Neural cell (in vitro differentiated cells): ENCODE measurements at regions not wholly inside any gene's neighbourhood (a gene's known extent, or its start where the extent isn't known, plus 50 kb on each side); places are given as distances from the start of the nearest gene placed in this dataset.

ENCODE experiments used
- H2AFZ ChIP-seq: fragments of 200-600, 300-800 bp; sonication (generic), shearing (Covaris generic); 2 replicates; pipeline ENCODE4 v1.6.0; 2014; ENCODE audit warnings: low read depth, mild to moderate bottlenecking, antibody characterized with exemption, low read length, moderate library complexity
- H3F3A ChIP-seq: fragments of 200-600 bp; shearing (Covaris generic); 2 replicates; pipeline ENCODE4 v1.6.1; 2016; ENCODE audit warnings: mild to moderate bottlenecking, moderate library complexity, mixed read lengths, antibody characterized with exemption, low read length; ENCODE audit not compliant: insufficient read depth, poor library complexity, severe bottlenecking
- H3K27ac ChIP-seq: fragments of 200-600, 300-800 bp; sonication (generic), shearing (Covaris generic); 2 replicates; pipeline ENCODE4 v1.5.1; 2014; ENCODE audit warnings: mild to moderate bottlenecking, low read length, moderate library complexity
- H3K27me3 ChIP-seq: fragments of 300-800, 200-600 bp; sonication (generic), shearing (Covaris generic); 2 replicates; pipeline ENCODE4 v1.6.0; 2014; ENCODE audit warnings: mild to moderate bottlenecking, low read depth, low read length, moderate library complexity; ENCODE audit not compliant: insufficient read depth
- H3K36me3 ChIP-seq: fragments of 300-800, 200-600 bp; sonication (generic), shearing (Covaris generic); 2 replicates; pipeline ENCODE4 v1.5.1; 2014; ENCODE audit warnings: mild to moderate bottlenecking, antibody characterized with exemption, low read length, moderate library complexity; ENCODE audit not compliant: insufficient read depth
- H3K4me2 ChIP-seq: fragments of 300-800, 200-600 bp; sonication (generic), shearing (Covaris generic); 2 replicates; pipeline ENCODE4 v1.6.0; 2014; ENCODE audit warnings: mild to moderate bottlenecking, low read length
- H3K4me3 ChIP-seq: fragments of 300-800, 200-600 bp; sonication (generic), shearing (Covaris generic); 2 replicates; pipeline ENCODE4 v1.5.1; 2014; ENCODE audit warnings: mild to moderate bottlenecking, low read length, moderate library complexity
- H3K79me2 ChIP-seq: fragments of 200-600 bp; shearing (Covaris generic); replicated peaks from 2 replicates; pipeline ENCODE4 v1.6.0; 2014; ENCODE audit warnings: mild to moderate bottlenecking, low read length, moderate library complexity; ENCODE audit not compliant: insufficient read depth
- H3K9ac ChIP-seq: fragments of 300-800, 200-600 bp; sonication (generic), shearing (Covaris generic); 2 replicates; pipeline ENCODE4 v1.6.1; 2016; ENCODE audit warnings: mild to moderate bottlenecking, low read length, mixed read lengths
- H3K9me2 ChIP-seq: fragments of 200-600 bp; shearing (Covaris generic); 2 replicates; pipeline ENCODE4 v1.6.1; 2016; ENCODE audit warnings: mild to moderate bottlenecking, low read length, mixed read lengths; ENCODE audit not compliant: insufficient read depth
- H3K9me3 ChIP-seq: fragments of 200-600, 300-800 bp; sonication (generic), shearing (Covaris generic); 2 replicates; pipeline ENCODE4 v1.6.1; 2016; ENCODE audit warnings: mild to moderate bottlenecking, mixed run types, low read length, moderate library complexity, mixed read lengths
- H4K20me1 ChIP-seq: fragments of 200-600 bp; shearing (Covaris generic); 2 replicates; pipeline ENCODE4 v1.6.1; 2016; ENCODE audit warnings: mild to moderate bottlenecking, mixed run types; ENCODE audit not compliant: insufficient read depth
- EP300 ChIP-seq: fragments of 450-650 bp; conservative IDR thresholded peaks from 2 replicates; pipeline ENCODE4 v1.6.1; 2014; ENCODE audit warnings: antibody characterized with exemption, mild to moderate bottlenecking, moderate library complexity; ENCODE audit not compliant: poor library complexity, severe bottlenecking
- EZH2 ChIP-seq: fragments of 200-600, 300-800 bp; shearing (Covaris generic), sonication (generic); IDR thresholded peaks from 2 replicates; pipeline ENCODE4 v1.6.1; 2014; ENCODE audit warnings: antibody characterized with exemption, low read length, borderline replicate concordance, mild to moderate bottlenecking; ENCODE audit not compliant: insufficient read depth, poor library complexity, severe bottlenecking
- MXI1 ChIP-seq: fragments of 450-650 bp; conservative IDR thresholded peaks from 2 replicates; pipeline ENCODE4 v1.6.1; 2014; ENCODE audit warnings: antibody characterized with exemption, mild to moderate bottlenecking; ENCODE audit not compliant: poor library complexity, severe bottlenecking
- POLR2AphosphoS5 ChIP-seq: IDR thresholded peaks from 2 replicates; pipeline ENCODE4 v1.6.1; 2012
- RAD21 ChIP-seq: fragments of 450-650 bp; conservative IDR thresholded peaks from 2 replicates; pipeline ENCODE4 v1.6.1; 2014; ENCODE audit warnings: antibody characterized with exemption, mild to moderate bottlenecking, moderate library complexity
- SMC3 ChIP-seq: fragments of 450-650 bp; conservative IDR thresholded peaks from 2 replicates; pipeline ENCODE4 v1.6.1; 2014; ENCODE audit warnings: antibody characterized with exemption, mild to moderate bottlenecking, moderate library complexity; ENCODE audit not compliant: poor library complexity
- TAF1 ChIP-seq: IDR thresholded peaks from 2 replicates; pipeline ENCODE4 v1.6.1; 2012; ENCODE audit warnings: low read depth
- TF ChIP-seq, protein P1 (sequence below): fragments of 450-650 bp; IDR thresholded peaks from 2 replicates; pipeline ENCODE4 v1.5.1; 2014; ENCODE audit warnings: antibody characterized with exemption, mild to moderate bottlenecking, moderate library complexity; ENCODE audit not compliant: poor library complexity, severe bottlenecking
- TF ChIP-seq, protein P2 (sequence below): IDR thresholded peaks from 2 replicates; pipeline ENCODE4 v1.6.1; 2012; ENCODE audit warnings: borderline replicate concordance

- H3K36me3 ChIP-seq: no peaks in the 10 kb centered on the region
- no peaks in the 10 kb centered on the region for H3K27me3 ChIP-seq
- TF ChIP-seq EZH2 (no peak), POLR2AphosphoS5 (no peak), RAD21 (no peak), EP300 (no peak), TAF1 (no peak), SMC3 (no peak), MXI1 (no peak)
- TF ChIP-seq, protein P1, sequence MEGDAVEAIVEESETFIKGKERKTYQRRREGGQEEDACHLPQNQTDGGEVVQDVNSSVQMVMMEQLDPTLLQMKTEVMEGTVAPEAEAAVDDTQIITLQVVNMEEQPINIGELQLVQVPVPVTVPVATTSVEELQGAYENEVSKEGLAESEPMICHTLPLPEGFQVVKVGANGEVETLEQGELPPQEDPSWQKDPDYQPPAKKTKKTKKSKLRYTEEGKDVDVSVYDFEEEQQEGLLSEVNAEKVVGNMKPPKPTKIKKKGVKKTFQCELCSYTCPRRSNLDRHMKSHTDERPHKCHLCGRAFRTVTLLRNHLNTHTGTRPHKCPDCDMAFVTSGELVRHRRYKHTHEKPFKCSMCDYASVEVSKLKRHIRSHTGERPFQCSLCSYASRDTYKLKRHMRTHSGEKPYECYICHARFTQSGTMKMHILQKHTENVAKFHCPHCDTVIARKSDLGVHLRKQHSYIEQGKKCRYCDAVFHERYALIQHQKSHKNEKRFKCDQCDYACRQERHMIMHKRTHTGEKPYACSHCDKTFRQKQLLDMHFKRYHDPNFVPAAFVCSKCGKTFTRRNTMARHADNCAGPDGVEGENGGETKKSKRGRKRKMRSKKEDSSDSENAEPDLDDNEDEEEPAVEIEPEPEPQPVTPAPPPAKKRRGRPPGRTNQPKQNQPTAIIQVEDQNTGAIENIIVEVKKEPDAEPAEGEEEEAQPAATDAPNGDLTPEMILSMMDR: no peak
- TF ChIP-seq, protein P2, sequence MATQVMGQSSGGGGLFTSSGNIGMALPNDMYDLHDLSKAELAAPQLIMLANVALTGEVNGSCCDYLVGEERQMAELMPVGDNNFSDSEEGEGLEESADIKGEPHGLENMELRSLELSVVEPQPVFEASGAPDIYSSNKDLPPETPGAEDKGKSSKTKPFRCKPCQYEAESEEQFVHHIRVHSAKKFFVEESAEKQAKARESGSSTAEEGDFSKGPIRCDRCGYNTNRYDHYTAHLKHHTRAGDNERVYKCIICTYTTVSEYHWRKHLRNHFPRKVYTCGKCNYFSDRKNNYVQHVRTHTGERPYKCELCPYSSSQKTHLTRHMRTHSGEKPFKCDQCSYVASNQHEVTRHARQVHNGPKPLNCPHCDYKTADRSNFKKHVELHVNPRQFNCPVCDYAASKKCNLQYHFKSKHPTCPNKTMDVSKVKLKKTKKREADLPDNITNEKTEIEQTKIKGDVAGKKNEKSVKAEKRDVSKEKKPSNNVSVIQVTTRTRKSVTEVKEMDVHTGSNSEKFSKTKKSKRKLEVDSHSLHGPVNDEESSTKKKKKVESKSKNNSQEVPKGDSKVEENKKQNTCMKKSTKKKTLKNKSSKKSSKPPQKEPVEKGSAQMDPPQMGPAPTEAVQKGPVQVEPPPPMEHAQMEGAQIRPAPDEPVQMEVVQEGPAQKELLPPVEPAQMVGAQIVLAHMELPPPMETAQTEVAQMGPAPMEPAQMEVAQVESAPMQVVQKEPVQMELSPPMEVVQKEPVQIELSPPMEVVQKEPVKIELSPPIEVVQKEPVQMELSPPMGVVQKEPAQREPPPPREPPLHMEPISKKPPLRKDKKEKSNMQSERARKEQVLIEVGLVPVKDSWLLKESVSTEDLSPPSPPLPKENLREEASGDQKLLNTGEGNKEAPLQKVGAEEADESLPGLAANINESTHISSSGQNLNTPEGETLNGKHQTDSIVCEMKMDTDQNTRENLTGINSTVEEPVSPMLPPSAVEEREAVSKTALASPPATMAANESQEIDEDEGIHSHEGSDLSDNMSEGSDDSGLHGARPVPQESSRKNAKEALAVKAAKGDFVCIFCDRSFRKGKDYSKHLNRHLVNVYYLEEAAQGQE: no peak
- H3K4me2 ChIP-seq: no peak overlapping the region
- no peaks in the 10 kb centered on the region for H3K9me2 ChIP-seq
- no peaks in the 10 kb centered on the region for H4K20me1 ChIP-seq
- H2AFZ ChIP-seq: no peak overlapping the region
- H3F3A ChIP-seq: no peaks in the 10 kb centered on the region
- no peaks in the 10 kb centered on the region for H3K9me3 ChIP-seq
- H3K4me3 ChIP-seq: no peak overlapping the region
- no peak overlapping the region for H3K27ac ChIP-seq
- no peaks in the 10 kb centered on the region for H3K79me2 ChIP-seq
- H3K9ac ChIP-seq: no peak overlapping the region
Measured at GRCh38 chr18:73660931-73661856, 486.4 kb downstream of the FBXO15 start.

GRCh38 chr18:73656691-73657090, 490.9 kb downstream of the FBXO15 start:
- H3K4me3 ChIP-seq: no peak overlapping the region
- H2AFZ ChIP-seq: no peak overlapping the region
- no peaks in the 10 kb centered on the region for H3K36me3 ChIP-seq
- H3K9me3 ChIP-seq: no peaks in the 10 kb centered on the region
- no peaks in the 10 kb centered on the region for H4K20me1 ChIP-seq
- H3K27ac ChIP-seq: no peak overlapping the region
- H3K9ac ChIP-seq: no peak overlapping the region
- no peak overlapping the region for H3K4me2 ChIP-seq
- H3F3A ChIP-seq: no peaks in the 10 kb centered on the region
- H3K9me2 ChIP-seq: no peaks in the 10 kb centered on the region
- H3K27me3 ChIP-seq: no peaks in the 10 kb centered on the region
- TF ChIP-seq EP300 (no peak), SMC3 (no peak), POLR2AphosphoS5 (no peak), RAD21 (no peak), TAF1 (no peak), MXI1 (no peak), EZH2 (no peak)
- TF ChIP-seq, protein P1: no peak
- TF ChIP-seq, protein P2: no peak
- no peaks in the 10 kb centered on the region for H3K79me2 ChIP-seq
